Liver (tissue), 8 donors: ENCODE measurements at regions not wholly inside any gene's neighbourhood (a gene's known extent, or its start where the extent isn't known, plus 50 kb on each side); places are given as distances from the start of the nearest gene placed in this dataset.

Source experiments
- DNase-seq: peaks from one replicate; pipeline ENCODE4 v3.0.0-alpha.2; 2017; ENCODE audit warnings: low spot score
- H3K27ac ChIP-seq, 2 donors: one replicate each; pipeline ENCODE4 v1.7.0; 2013; ENCODE audit warnings: inconsistent platforms in 2 of 2, low read length in 2 of 2, control low read depth in 1 of 2, low read depth in 1 of 2, mild to moderate bottlenecking in 1 of 2
- H3K27me3 ChIP-seq, 4 donors: one replicate each; pipeline versions ENCODE4 v1.6.1 to v1.7.0; 2013; ENCODE audit warnings: low read length in 3 of 4, inconsistent platforms in 1 of 4, mild to moderate bottlenecking in 1 of 4, moderate library complexity in 1 of 4; ENCODE audit not compliant: control insufficient read depth in 4 of 4, insufficient read depth in 4 of 4
- H3K36me3 ChIP-seq, 4 donors: one replicate each; pipeline versions ENCODE4 v1.6.1 to v1.7.0; 2013; ENCODE audit warnings: low read length in 3 of 4, mild to moderate bottlenecking in 3 of 4, low read depth in 1 of 4, moderate library complexity in 1 of 4; ENCODE audit not compliant: control insufficient read depth in 4 of 4, insufficient read depth in 3 of 4
- H3K4me1 ChIP-seq, 4 donors: one replicate each; pipeline versions ENCODE4 v1.6.1 to v1.7.0; 2013; ENCODE audit warnings: low read length in 3 of 4, mild to moderate bottlenecking in 3 of 4, moderate library complexity in 1 of 4; ENCODE audit not compliant: control insufficient read depth in 4 of 4, insufficient read depth in 4 of 4
- H3K4me3 ChIP-seq, 3 donors: one replicate each; pipeline versions ENCODE4 v1.6.1 to v1.7.0; 2013; ENCODE audit warnings: low read length in 3 of 3, control low read depth in 1 of 3, low read depth in 1 of 3, mild to moderate bottlenecking in 1 of 3
- H3K9ac ChIP-seq, 2 donors: one replicate each; pipeline ENCODE4 v1.7.0; 2013; ENCODE audit warnings: low read length in 2 of 2, mild to moderate bottlenecking in 2 of 2, moderate library complexity in 2 of 2, control low read depth in 1 of 2, low read depth in 1 of 2
- H3K9me3 ChIP-seq, 4 donors: one replicate each; pipeline versions ENCODE4 v1.6.1 to v1.7.0; 2013; ENCODE audit warnings: low read length in 3 of 4; ENCODE audit not compliant: control insufficient read depth in 4 of 4
- ATF3 ChIP-seq: IDR thresholded peaks from 2 replicates; pipeline ENCODE4 v1.6.1; 2016; ENCODE audit warnings: antibody characterized with exemption
- EGR1 ChIP-seq, 2 donors: IDR thresholded peaks; 2 replicates each; pipeline ENCODE4 v1.6.1; 2016 to 2018; ENCODE audit warnings: antibody characterized with exemption in 2 of 2, low read depth in 2 of 2
- FOXA1 ChIP-seq: IDR thresholded peaks from 2 replicates; pipeline ENCODE4 v1.6.1; 2016; ENCODE audit warnings: antibody characterized with exemption
- FOXA2 ChIP-seq: IDR thresholded peaks from 2 replicates; pipeline ENCODE4 v1.6.1; 2016; ENCODE audit warnings: antibody characterized with exemption
- GABPA ChIP-seq, 2 donors: IDR thresholded peaks in 1 of 2; conservative IDR thresholded peaks in 1 of 2; 2 replicates each; pipeline ENCODE4 v1.6.1; 2016; ENCODE audit warnings: antibody characterized with exemption in 2 of 2, mild to moderate bottlenecking in 1 of 2, moderate library complexity in 1 of 2
- HNF4A ChIP-seq, 2 donors: conservative IDR thresholded peaks; 2 replicates each; pipeline ENCODE4 v1.6.1; 2016; ENCODE audit warnings: antibody characterized with exemption in 2 of 2, mild to moderate bottlenecking in 2 of 2
- HNF4G ChIP-seq: IDR thresholded peaks from 2 replicates; pipeline ENCODE4 v1.6.1; 2016; ENCODE audit warnings: antibody characterized with exemption
- JUND ChIP-seq, 2 donors: IDR thresholded peaks; 2 replicates each; pipeline ENCODE4 v1.6.1; 2016; ENCODE audit warnings: antibody characterized with exemption in 2 of 2
- RAD21 ChIP-seq, 2 donors: IDR thresholded peaks; 2 replicates each; pipeline ENCODE4 v1.6.1; 2016; ENCODE audit warnings: antibody characterized with exemption in 2 of 2, mild to moderate bottlenecking in 2 of 2
- RXRA ChIP-seq, 2 donors: IDR thresholded peaks; 2 replicates each; pipeline ENCODE4 v1.6.1; 2017 to 2018; ENCODE audit warnings: antibody characterized with exemption in 2 of 2, mild to moderate bottlenecking in 1 of 2
- SP1 ChIP-seq: IDR thresholded peaks from 2 replicates; pipeline ENCODE4 v1.6.1; 2018; ENCODE audit warnings: antibody characterized with exemption, mild to moderate bottlenecking
- TAF1 ChIP-seq: conservative IDR thresholded peaks from 2 replicates; pipeline ENCODE4 v1.6.1; 2016; ENCODE audit warnings: antibody characterized with exemption, mild to moderate bottlenecking
- WGBS: extraction: QIAGEN DNeasy Blood & Tissue Kit; methylation state at CpG from one replicate; pipeline ENCODE4 v1.1.7; 2013; 5-methylcytosine and 5-hydroxymethylcytosine counted together
- TF ChIP-seq, protein P1 (sequence below): IDR thresholded peaks from 2 replicates; pipeline ENCODE4 v1.6.1; 2016; ENCODE audit warnings: antibody characterized with exemption, mild to moderate bottlenecking
- TF ChIP-seq, protein P2 (sequence below): fragments of 150-350 bp; IDR thresholded peaks from 2 replicates; pipeline ENCODE4 v1.5.1; 2017; ENCODE audit warnings: improper control_type of control experiment, low read depth, low read length; ENCODE audit not compliant: missing input control
- TF ChIP-seq, protein P3 (sequence below): IDR thresholded peaks from 2 replicates; pipeline ENCODE4 v1.6.1; 2016; ENCODE audit warnings: antibody characterized with exemption
- donor health status: healthy.
- donor health status: healthy.
- donor health status: healthy.
- donor health status: healthy.
- donor health status: healthy.

- Histone ChIP-seq H3K27me3 (no peaks in the 10 kb centered on the region), H3K4me3 (no peak overlapping the region), H3K36me3 (no peaks in the 10 kb centered on the region), H3K4me1 (peaks cover 2 to 22% (median 7%) of the 10 kb centered on the region in 4 donors), H3K9ac (no peak overlapping the region), H3K27ac (no peak overlapping the region), H3K9me3 (no peaks in the 10 kb centered on the region)
- no peak for DNase-seq
- 95% methylated on average over 1 of the region's 1 CpG for WGBS
- TF ChIP-seq, protein P1, sequence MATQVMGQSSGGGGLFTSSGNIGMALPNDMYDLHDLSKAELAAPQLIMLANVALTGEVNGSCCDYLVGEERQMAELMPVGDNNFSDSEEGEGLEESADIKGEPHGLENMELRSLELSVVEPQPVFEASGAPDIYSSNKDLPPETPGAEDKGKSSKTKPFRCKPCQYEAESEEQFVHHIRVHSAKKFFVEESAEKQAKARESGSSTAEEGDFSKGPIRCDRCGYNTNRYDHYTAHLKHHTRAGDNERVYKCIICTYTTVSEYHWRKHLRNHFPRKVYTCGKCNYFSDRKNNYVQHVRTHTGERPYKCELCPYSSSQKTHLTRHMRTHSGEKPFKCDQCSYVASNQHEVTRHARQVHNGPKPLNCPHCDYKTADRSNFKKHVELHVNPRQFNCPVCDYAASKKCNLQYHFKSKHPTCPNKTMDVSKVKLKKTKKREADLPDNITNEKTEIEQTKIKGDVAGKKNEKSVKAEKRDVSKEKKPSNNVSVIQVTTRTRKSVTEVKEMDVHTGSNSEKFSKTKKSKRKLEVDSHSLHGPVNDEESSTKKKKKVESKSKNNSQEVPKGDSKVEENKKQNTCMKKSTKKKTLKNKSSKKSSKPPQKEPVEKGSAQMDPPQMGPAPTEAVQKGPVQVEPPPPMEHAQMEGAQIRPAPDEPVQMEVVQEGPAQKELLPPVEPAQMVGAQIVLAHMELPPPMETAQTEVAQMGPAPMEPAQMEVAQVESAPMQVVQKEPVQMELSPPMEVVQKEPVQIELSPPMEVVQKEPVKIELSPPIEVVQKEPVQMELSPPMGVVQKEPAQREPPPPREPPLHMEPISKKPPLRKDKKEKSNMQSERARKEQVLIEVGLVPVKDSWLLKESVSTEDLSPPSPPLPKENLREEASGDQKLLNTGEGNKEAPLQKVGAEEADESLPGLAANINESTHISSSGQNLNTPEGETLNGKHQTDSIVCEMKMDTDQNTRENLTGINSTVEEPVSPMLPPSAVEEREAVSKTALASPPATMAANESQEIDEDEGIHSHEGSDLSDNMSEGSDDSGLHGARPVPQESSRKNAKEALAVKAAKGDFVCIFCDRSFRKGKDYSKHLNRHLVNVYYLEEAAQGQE = no peak
- TF ChIP-seq GABPA (IDR thresholded peaks at IDR 0.05 in 1 of 2, conservative IDR thresholded peaks at IDR 0.05 in 1 of 2) (no peak), ATF3 (no peak), EGR1 (IDR thresholded peaks at IDR 0.05; ENCODE audit: low read depth in 2 of 2) (no peak), HNF4A (conservative IDR thresholded peaks at IDR 0.05) (no peak), SP1 (no peak), RXRA (IDR thresholded peaks at IDR 0.05) (no peak), TAF1 (no peak), FOXA2 (no peak), HNF4G (no peak), JUND (IDR thresholded peaks at IDR 0.05) (no peak), FOXA1 (no peak), RAD21 (IDR thresholded peaks at IDR 0.05) (no peak)
- TF ChIP-seq, protein P2, sequence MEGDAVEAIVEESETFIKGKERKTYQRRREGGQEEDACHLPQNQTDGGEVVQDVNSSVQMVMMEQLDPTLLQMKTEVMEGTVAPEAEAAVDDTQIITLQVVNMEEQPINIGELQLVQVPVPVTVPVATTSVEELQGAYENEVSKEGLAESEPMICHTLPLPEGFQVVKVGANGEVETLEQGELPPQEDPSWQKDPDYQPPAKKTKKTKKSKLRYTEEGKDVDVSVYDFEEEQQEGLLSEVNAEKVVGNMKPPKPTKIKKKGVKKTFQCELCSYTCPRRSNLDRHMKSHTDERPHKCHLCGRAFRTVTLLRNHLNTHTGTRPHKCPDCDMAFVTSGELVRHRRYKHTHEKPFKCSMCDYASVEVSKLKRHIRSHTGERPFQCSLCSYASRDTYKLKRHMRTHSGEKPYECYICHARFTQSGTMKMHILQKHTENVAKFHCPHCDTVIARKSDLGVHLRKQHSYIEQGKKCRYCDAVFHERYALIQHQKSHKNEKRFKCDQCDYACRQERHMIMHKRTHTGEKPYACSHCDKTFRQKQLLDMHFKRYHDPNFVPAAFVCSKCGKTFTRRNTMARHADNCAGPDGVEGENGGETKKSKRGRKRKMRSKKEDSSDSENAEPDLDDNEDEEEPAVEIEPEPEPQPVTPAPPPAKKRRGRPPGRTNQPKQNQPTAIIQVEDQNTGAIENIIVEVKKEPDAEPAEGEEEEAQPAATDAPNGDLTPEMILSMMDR = no peak
- TF ChIP-seq, protein P3, sequence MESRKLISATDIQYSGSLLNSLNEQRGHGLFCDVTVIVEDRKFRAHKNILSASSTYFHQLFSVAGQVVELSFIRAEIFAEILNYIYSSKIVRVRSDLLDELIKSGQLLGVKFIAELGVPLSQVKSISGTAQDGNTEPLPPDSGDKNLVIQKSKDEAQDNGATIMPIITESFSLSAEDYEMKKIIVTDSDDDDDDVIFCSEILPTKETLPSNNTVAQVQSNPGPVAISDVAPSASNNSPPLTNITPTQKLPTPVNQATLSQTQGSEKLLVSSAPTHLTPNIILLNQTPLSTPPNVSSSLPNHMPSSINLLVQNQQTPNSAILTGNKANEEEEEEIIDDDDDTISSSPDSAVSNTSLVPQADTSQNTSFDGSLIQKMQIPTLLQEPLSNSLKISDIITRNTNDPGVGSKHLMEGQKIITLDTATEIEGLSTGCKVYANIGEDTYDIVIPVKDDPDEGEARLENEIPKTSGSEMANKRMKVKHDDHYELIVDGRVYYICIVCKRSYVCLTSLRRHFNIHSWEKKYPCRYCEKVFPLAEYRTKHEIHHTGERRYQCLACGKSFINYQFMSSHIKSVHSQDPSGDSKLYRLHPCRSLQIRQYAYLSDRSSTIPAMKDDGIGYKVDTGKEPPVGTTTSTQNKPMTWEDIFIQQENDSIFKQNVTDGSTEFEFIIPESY = no peak
Observed at GRCh38 chr1:59135761-59136255, 161.1 kb upstream of the FGGY start.
